ENCODE measurements at regions not wholly inside any gene's neighbourhood (a gene's known extent, or its start where the extent isn't known, plus 50 kb on each side); places are given as distances from the start of the nearest gene placed in this dataset.
A peak's percentile ranks its signal among the peaks of the same experiment; 100 is the strongest.
"Not testable (repeated sequence)": the region's sequence is repeated elsewhere in the genome, so short reads cannot be mapped to it uniquely, and the experiment has no call there.

DNA sequence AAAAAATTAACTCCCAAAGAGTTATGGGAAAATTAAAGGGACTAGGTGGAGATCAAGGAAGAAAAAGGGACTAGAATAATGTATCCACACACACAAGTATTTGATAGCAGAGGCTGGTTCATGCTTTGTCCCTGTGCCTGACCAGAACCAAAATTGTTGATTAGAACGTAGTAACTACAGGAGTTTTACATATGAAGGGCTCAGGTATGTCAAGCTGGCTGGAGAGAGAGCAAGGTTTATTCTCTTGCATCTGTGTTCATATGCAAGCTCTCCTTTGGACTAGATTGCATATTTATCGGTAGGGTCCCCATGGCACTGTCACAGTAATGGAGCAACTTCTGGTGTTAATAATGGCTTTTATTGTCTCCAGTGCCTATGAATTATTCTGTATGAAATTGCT is 239.9 kb upstream of the TRPM3 start:
- DNase-seq, result no peak

DNA sequence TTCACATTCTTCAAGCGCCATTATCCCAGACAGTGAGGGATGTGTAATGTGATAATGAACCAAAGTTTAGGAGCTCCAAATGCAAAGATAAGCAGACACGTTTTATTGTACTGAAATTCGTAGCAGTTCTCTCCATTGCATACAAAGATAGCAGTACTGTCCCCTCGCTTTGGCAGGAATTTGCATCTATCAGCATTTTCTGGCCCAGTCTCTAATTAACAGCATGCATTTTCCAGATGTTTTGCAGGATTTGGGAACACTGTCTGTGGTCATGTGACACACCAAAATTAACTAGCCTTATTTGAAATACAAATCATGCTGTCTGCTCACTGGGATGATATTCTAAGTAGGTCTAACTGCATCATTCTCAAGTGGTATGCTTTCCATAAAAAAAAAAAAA is 235.9 kb upstream of the TRPM3 start:
- no peak for DNase-seq

DNA sequence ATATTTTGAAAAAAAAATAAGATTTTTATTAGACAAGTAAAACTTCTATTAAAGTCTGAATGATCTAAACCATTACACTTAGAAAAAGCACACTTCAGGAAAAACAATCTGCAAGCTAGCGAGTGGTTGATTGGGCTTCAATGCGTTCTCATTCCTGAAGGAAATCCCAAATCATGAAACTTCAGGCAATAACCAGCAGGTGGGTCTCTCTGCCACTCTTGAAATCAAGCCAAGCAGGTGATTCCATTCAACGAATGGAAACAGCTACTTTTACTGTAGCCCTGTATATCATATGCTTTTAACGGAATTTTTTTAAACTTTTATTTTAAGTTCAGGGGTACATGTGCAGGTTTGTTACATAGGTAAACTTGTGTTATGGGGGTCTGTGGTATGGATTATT is 234.5 kb upstream of the TRPM3 start:
- no peak for DNase-seq

DNA sequence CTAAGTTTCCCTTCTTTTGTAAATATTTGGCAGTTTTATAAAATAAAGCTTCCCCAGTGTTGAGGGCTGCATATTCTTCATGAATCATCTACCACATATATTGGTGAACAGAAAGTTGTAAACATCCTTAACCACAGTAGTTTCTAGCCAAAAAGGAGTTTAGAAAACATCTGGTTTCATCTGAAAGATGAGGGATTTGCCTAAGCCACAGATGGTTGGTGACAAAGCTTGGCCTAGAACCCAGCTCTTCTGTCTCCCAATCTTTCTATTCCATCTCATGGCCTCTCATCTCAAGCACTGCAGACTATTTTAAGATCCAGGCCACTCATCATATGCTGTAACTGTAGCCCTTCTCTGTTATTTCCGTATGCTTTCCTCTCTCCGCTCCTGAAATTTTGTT is 232.3 kb upstream of the TRPM3 start:
- no peak for DNase-seq

GRCh38 chr9:71352837-71353236 is 231.4 kb upstream of the TRPM3 start:
- DNase-seq, result no peak

DNA sequence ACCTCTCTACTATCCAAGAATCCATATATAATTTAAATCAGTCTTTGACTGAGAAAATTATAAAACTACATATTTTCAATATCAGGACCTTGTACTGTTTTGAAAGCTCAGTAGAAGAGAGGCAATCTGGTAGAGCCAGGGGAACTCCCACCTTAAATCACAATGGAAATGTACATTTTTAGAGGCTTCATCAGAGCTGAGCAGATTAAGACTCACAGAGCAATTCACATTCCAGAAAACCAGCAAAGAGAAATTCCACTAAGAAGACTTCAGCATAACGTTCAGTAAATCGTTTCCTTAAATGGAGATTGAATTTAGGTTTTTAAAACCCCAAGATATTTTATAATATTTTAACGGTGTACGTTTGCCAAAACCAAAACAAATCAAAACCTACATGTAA is 227.8 kb upstream of the TRPM3 start:
- no peak for DNase-seq

- no peak for DNase-seq
Measured at GRCh38 chr9:71333321-71333720, 211.9 kb upstream of the TRPM3 start.

DNA sequence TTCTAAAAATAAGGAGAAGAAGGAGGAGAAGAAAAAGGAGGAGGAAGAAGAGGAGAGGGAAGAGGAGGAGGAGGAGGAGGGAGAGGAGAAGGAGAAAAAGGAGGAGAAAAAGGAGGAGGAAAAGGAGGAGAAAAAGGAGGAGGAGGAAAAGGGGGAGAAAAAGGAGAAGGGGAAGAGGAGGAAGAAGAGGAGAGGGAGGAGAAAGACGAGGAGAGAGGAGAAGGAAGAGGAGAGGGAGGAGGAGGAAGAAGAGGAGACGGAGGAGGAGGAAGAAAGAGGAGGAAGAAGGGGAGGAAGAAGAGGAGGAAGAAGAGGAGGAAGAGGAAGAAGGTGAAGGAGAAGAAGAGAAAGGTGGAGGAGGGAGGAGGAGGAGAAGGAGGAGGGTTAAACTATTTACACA is 210.2 kb upstream of the TRPM3 start:
- no peak for DNase-seq

DNA sequence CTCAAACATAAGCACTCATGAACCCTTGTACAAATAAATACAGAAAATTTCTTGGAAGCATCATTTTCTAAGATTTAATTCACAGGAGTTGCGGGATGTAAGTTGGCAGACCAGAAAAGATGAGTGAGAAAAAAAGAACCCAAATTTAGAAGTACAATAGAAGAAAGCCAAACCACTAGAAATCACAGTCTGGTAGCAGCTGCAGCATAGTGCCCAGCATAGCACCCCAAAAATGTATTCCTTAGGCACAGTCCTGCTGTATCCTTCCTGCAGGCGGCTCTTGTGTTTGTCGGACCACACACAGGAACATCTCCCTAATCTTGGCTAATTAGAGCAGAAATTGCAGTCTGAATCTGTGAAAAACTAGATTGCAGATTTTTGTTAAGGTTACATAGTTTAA is 208.5 kb upstream of the TRPM3 start:
- no peak for DNase-seq

- DNase-seq, result no peak
Measured at GRCh38 chr9:71326360-71326759, 204.9 kb upstream of the TRPM3 start.

DNA sequence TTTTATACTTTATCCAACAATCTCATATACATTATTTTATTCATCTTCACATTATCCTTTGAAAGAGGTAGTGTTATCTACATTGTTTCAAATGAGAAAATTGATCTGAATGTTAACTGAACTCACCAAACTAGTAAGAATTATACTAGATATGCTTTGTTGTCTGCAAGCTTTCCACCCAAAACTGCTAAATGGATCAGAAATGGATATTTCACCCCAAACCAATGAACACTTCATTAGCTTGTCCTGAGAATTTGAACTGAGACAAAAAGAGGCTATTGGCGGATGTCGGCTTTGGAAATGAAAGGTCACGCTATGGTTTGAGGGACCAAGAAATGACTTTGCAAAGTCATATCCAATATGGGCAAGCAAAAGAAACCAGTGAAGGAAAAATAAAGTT is 201.9 kb upstream of the TRPM3 start:
- no peak for DNase-seq

DNA sequence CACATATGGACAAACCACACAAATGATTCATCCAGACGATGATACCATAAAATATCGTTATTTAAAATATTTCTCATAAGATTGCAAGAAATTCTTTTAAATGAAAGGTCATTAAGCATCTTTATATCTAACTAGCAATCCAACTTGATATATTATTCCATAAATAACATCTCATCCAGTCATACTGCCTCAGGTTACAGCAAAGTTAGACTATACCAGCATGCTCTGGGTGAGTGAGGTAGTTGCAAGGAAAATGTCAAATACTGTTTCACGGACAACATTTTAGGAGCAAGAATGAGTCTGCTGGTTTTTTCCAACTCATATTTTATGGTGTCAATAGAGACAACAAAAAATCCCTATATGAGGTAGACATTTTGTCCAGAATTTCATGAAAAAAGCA is 200.9 kb upstream of the TRPM3 start:
- DNase-seq, result no peak

DNA sequence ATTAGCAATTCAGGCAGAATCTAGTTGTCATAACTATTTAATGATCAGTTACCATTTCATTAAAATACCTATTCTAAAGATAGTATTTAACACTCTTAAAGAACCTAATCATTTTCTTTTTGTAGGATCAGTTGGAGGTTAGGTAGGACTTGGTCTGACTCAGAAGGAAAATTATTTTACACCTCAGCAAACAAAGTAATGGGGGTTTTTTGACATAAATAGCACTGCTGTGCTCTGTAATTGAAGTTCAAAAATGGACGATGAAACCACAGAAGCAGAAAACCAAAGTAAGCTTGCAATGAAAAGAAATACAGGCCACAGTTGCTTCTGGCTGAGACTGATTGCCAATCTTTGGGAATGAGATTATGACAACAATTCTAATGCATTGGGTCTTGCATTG is 187.0 kb upstream of the TRPM3 start:
- no peak for DNase-seq

DNA sequence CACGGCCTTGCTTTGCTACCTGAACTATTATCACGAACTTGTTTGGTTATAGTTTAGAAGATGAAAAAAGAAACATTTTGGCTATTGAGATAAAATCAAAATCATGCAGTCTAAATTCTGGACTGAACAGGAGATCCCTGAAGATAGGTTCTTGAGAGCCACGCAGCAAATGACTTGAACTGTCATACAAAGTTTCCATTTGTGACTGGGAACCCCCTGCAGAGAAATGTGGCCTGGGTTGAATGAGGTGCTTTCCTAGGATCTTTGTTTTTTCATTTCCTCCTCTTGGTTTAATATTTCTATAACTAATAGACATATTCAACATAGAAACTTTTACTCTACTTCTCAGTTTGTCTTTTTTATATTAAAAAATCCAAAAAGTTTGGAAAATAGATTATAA is 184.7 kb upstream of the TRPM3 start:
- DNase-seq, result no peak

GRCh38 chr9:71303351-71303750 is 181.9 kb upstream of the TRPM3 start:
- DNase-seq, result no peak

GRCh38 chr9:71302776-71303175 is 181.4 kb upstream of the TRPM3 start:
- DNase-seq, result no peak

DNA sequence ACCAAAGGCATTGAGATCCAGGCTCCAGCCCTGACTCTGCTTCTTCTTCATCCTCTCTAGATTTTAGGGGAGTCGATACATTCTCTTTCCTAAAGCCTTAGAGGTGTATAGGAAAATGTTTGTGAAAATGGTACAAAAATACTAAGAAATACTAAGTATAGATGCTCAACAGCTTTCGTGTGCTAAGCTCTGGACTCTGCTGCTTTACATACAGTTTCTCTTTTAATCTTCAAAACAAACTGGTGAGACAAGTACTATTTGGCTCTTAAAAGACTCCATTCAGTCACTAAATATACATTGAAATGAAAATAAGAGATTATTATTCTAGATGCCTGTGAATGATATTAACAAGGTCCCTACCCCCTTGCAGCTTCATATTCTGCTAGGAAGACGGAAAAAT is 174.5 kb upstream of the TRPM3 start:
- no peak for DNase-seq

- no peak for DNase-seq
Measured at GRCh38 chr9:71286146-71286545, 164.7 kb upstream of the TRPM3 start.

DNA sequence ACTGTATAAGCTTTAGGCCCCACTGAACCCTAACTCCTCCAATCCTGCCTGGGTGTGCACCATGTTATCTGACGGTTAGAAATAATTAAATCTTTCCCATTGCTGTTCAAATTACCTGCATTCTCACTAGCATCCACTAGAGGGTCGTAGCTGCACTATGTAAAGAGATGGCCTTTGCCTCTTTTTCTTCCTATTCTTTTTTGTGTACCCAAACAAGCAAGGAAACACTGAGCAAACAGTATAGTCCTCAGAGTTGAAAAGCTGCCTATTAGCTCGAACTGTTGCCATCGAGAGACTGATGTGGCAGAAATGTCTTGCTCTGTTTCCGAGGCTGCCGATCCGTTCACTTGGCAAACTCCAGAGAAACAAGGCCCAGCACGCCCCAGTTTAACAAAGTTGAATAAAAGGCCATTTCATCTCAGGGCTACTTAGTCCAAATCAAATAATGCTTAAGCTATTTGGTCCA is 163.8 kb upstream of the TRPM3 start:
- peak; percentile 2 to 36 for DNase-seq

- not testable (repeated sequence) for DNase-seq
Measured at GRCh38 chr9:71282116-71282515, 160.7 kb upstream of the TRPM3 start.

DNA sequence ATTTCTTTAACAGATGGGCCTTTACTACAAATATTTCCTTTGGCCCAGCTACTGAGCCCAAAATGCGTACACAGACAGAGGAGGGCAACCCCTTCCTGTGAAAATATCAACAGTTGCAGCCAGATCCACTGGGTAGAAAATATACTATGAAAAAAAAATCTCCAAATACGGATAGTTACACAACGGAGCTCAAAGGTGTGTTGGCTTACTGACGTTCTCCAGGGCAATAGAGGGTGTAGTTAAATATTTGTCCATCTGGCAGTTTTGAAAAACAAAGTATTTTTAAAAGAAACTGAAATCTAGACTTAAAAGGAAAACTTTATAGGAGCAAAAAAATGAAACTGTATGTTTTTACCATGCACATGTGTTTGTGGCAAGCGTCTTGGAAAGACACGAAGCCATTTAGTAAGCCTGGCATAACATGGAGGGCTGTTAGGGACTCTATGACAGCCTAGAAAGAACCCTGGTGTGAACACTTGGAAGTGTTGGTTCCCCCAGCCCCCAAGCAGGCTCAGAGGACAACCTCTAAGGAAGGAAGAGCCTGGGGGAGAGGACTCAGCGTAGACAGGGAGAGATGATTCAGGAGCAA is 157.8 kb upstream of the TRPM3 start:
- no peak for DNase-seq

DNA sequence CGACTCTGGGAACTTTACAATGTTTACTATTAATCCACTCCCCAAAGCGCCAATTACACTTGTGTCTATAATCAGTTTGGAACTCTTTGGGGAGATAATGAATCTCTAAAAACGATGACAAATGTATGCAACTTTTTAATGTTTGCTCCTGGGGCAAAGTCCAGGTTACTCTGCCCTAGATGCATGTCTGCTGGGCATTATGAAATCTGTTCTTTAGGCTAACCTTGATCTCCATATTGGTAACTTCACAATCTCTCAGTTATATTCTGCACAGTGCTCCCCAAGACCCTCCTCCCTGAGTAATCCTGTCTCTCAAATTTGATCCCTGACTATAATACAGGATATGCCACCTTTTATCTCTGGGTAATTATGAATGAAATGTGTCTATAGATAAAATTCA is 152.2 kb upstream of the TRPM3 start:
- no peak for DNase-seq

DNA sequence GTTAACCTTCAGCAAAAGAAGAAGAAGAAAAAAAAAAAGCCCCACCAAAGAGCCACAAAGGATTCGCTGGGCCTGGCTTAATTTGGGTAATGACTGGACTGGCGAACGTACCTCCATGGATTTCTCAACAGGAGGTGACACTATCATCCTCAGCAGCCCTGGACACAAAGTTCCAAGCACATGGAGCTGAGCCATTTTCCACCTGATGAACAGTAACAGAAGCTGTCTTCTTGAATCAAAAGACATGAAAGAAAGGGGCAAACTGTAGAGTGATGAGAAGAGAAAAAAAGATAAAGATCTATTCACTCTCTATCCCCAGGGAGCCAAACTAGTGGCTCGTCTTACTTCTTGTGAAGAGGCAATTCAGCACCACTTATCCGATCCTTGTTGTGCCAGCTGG is 150.2 kb upstream of the TRPM3 start:
- DNase-seq, result no peak

DNA sequence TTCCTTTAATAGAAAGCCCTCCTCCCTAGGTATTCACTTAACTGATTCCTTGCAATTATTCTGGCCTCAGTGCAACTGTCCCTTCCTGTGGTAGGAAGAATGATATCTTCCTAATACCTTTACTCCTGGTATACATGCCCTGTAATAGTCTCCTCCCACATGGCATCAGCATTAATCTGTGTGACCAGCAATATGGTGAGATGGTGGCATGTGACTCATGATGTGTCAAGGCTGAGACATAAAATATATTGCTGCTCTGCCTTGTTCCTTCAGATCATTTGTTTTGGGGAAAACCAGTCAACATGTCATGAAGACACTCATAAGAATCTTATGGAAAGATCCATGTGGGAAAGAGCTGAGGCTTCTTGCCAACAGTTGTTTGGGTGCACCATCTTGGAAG is 149.1 kb upstream of the TRPM3 start:
- no peak for DNase-seq

- no peak for DNase-seq
Measured at GRCh38 chr9:71269859-71270258, 148.4 kb upstream of the TRPM3 start.

All from activated CD4-positive, alpha-beta T cell treated with anti-CD3 and anti-CD28 coated beads for 4 hours (primary cell).